ENCODE measurements at regions not wholly inside any gene's neighbourhood (a gene's known extent, or its start where the extent isn't known, plus 50 kb on each side); places are given as distances from the start of the nearest gene placed in this dataset.

GRCh38 chr10:113219446-113219845 is 269.4 kb downstream of the TCF7L2 start:
- DNase-seq (ENCODE audit: low read depth): no peak
- Histone ChIP-seq H3K36me3 (ENCODE audit: control insufficient read depth, insufficient read depth, low read length) (no peaks in the 10 kb centered on the region), H3K4me3 (ENCODE audit: low read depth, low read length) (no peak overlapping the region), H3K27me3 (ENCODE audit: control insufficient read depth, insufficient read depth, low read length) (no peaks in the 10 kb centered on the region)
- TF ChIP-seq CTCF (IDR thresholded peaks at IDR 0.05; ENCODE audit: insufficient read depth, low read length, poor library complexity, severe bottlenecking): no peak

- no peak for TF ChIP-seq CTCF (IDR thresholded peaks at IDR 0.05; ENCODE audit: insufficient read depth, low read length, poor library complexity, severe bottlenecking)
- Histone ChIP-seq H3K27me3 (ENCODE audit: control insufficient read depth, insufficient read depth, low read length) (no peaks in the 10 kb centered on the region), H3K4me3 (ENCODE audit: low read depth, low read length) (no peak overlapping the region), H3K36me3 (ENCODE audit: control insufficient read depth, insufficient read depth, low read length) (no peaks in the 10 kb centered on the region)
- DNase-seq (ENCODE audit: low read depth): no peak
Observed at GRCh38 chr10:113221756-113222168, 271.7 kb downstream of the TCF7L2 start.

- TF ChIP-seq CTCF (IDR thresholded peaks at IDR 0.05; ENCODE audit: insufficient read depth, low read length, poor library complexity, severe bottlenecking): no peak
- DNase-seq (ENCODE audit: low read depth): no peak
- no peaks in the 10 kb centered on the region for H3K27me3 ChIP-seq (ENCODE audit: control insufficient read depth, insufficient read depth, low read length)
- H3K4me3 ChIP-seq (ENCODE audit: low read depth, low read length): no peak overlapping the region
- H3K36me3 ChIP-seq (ENCODE audit: control insufficient read depth, insufficient read depth, low read length): no peaks in the 10 kb centered on the region
Observed at GRCh38 chr10:113222207-113222606, 272.2 kb downstream of the TCF7L2 start.

- no peak overlapping the region for H3K4me3 ChIP-seq (ENCODE audit: low read depth, low read length)
- no peak for DNase-seq (ENCODE audit: low read depth)
- H3K27me3 ChIP-seq (ENCODE audit: control insufficient read depth, insufficient read depth, low read length): no peaks in the 10 kb centered on the region
- no peak for TF ChIP-seq CTCF (IDR thresholded peaks at IDR 0.05; ENCODE audit: insufficient read depth, low read length, poor library complexity, severe bottlenecking)
- H3K36me3 ChIP-seq (ENCODE audit: control insufficient read depth, insufficient read depth, low read length): no peaks in the 10 kb centered on the region
Observed at GRCh38 chr10:113225364-113225763, 275.3 kb downstream of the TCF7L2 start.

GRCh38 chr10:113225903-113226302 is 275.9 kb downstream of the TCF7L2 start:
- Histone ChIP-seq H3K27me3 (ENCODE audit: control insufficient read depth, insufficient read depth, low read length) (no peaks in the 10 kb centered on the region), H3K4me3 (ENCODE audit: low read depth, low read length) (no peak overlapping the region), H3K36me3 (ENCODE audit: control insufficient read depth, insufficient read depth, low read length) (no peaks in the 10 kb centered on the region)
- no peak for TF ChIP-seq CTCF (IDR thresholded peaks at IDR 0.05; ENCODE audit: insufficient read depth, low read length, poor library complexity, severe bottlenecking)
- no peak for DNase-seq (ENCODE audit: low read depth)

- TF ChIP-seq CTCF (IDR thresholded peaks at IDR 0.05; ENCODE audit: insufficient read depth, low read length, poor library complexity, severe bottlenecking): no peak
- Histone ChIP-seq H3K27me3 (ENCODE audit: control insufficient read depth, insufficient read depth, low read length) (no peaks in the 10 kb centered on the region), H3K36me3 (ENCODE audit: control insufficient read depth, insufficient read depth, low read length) (no peaks in the 10 kb centered on the region), H3K4me3 (ENCODE audit: low read depth, low read length) (no peak overlapping the region)
- peak; percentile 9 for DNase-seq (ENCODE audit: low read depth)
Observed at GRCh38 chr10:113226399-113226798, 276.4 kb downstream of the TCF7L2 start.
